Posterior cingulate gyrus (tissue), 11 donors: ENCODE measurements at regions not wholly inside any gene's neighbourhood (a gene's known extent, or its start where the extent isn't known, plus 50 kb on each side); places are given as distances from the start of the nearest gene placed in this dataset.

Experiments used
- DNase-seq, 10 donors: peaks; one replicate each; pipeline versions ENCODE4 v3.0.0 to v3.0.0-alpha.2; 2020 to 2021; ENCODE audit warnings: mixed read lengths in 3 of 10
- intact Hi-C: fragments of 100-400 bp; cut with DNase I; formaldehyde crosslinking; loops from one replicate; pipeline ENCODE4 v1.15.1; 2023

DNA sequence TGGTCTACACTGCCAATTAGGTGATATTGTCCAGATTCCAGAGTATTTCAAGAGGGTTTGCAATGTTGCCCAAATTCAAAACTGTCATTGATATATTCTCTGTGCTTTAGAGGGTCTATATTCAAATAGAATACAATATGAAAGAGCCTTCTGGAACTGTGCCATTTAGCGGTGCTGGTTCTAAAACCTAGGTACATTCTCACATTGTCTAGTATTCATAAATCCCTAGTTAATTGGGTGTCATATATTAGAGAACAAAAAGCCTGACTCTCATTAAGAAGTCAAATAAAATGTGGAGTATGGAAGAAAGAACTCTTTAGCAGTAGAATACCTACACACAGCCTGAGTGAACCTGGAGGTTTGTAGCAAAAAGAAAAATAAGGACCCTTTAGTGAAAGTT, 447.9 kb downstream of the CNTN6 start:
- DNase-seq, result no peak
- intact Hi-C loops, result no loop called here

DNA sequence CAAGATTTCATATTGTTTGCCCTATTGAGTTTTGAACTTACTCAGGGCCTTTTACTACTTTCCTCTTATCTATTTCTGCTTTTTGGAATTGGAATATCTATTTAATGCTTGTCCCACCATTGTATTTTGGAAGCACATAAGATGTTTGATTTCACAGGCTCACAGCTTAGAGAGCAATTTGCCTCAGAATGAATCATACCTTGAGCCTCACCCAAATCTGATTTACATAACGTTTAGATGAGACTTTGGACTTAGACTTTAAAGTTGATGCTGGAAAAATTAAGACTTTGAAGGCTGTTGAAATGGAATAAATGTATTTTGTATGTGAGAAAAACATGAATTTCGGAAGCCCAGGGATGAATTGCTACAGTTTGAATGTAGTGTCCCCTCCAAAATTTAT, 458.9 kb downstream of the CNTN6 start:
- intact Hi-C loops, result no loop called here

GRCh38 chr3:1552831-1553230, 460.0 kb downstream of the CNTN6 start:
- intact Hi-C loops, result no loop called here

More for the DNA sequence above, 458.9 kb downstream of the CNTN6 start:
- DNase-seq, result no peak

GRCh38 chr3:1561427-1561826, 468.6 kb downstream of the CNTN6 start:
- intact Hi-C loops, result no loop called here

More at GRCh38 chr3:1552831-1553230, 460.0 kb downstream of the CNTN6 start:
- no peak for DNase-seq

GRCh38 chr3:1571736-1572135, 478.9 kb downstream of the CNTN6 start:
- DNase-seq, result no peak
- intact Hi-C loops, result no loop called here

More at GRCh38 chr3:1561427-1561826, 468.6 kb downstream of the CNTN6 start:
- peak in 4 of 10 donors; percentile 16 to 71 (median 40) for DNase-seq

DNA sequence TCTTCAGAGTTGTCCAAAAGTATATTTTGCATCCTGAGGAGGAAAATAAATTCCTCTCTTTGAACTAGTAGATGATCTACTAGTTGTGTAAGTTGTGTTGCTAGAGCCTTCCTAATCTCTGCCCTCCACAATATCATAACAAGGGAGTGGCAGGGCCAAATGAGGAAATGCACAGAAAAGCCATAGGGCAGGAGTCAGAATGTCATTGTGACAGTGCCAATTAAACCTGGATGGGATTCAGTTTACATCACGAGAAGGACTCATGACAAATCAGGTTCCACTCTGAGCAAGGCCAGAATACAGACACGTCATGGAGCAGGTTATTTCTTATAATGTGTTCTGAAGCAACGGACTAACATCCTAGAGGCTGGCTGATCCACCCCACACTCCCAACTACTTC, 483.2 kb downstream of the CNTN6 start:
- intact Hi-C loops, result no loop called here
- DNase-seq, result no peak

DNA sequence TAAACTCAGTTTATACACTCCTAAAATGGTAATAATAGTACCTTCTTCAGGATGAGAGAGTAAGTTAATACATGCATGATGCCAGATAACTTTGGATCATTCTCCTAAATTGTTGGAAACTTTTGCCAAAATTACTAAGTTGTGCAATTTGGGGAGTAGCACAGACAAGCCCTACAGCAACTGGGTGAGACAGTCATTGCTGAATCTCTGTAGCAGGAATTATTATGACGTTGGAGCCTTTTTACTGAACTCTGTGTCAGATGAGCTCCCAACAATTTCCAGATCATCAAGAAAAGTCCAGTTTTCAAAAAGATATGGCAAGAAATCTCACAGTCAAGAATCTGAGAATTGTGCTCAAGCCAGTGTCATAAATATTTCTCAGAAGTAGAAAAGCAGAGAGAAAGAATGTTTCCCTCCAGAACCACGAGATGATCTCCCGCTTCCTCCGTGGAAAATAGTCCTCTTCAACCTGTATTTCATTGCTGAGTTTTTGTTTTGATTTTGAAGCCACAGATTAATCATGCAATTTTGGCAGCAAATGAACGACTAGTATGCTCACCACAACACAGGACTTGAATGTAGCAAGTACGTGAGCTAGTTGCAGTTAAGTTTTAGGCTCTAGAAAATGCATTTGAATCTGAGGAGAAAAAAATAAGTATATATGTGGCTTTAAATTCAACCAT, 485.4 kb downstream of the CNTN6 start:
- intact Hi-C loops, result no loop called here
- DNase-seq, result no peak

DNA sequence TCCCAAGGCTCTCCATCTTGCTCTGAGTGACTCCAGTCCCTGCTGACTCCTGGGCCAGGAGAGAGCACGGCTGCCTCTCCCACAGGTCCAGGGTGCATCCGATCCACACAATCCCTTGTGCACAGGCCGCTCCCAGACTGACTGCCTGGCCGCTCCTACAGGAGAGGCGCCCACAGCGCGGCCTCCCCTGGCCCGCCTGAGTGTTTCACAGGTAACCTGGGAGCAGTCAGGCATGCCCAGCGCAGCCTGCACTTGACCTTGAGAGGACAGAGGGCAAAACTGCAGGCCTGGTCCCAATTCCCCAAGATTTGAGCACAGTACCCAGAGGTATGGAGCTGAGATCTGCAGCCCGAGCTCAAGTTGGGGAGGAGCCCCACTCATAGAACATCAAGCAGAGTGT, 490.2 kb downstream of the CNTN6 start:
- peak in 1 of 10 donors; percentile 39 for DNase-seq
- intact Hi-C loops, result no loop called here

DNA sequence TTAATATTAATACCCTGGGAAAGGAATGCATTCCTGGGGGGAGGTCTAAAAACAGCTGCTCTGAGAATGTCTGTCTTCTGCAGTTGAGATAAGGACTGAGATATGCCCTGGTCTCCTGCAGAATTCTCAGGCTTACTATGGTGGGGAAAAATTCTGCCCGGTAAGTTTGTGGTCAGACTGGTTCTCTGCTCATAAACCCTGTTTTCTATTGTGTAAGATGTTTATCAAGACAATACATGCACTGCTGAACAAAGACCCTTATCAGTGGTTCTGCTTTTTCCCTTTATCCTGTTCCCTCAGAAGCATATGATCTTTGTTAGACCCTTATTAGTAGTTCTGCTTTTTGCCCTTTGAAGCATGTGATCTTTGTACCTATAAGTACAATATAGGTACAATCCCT, 494.6 kb downstream of the CNTN6 start:
- DNase-seq, result no peak

GRCh38 chr3:1591327-1592028, 498.7 kb downstream of the CNTN6 start:
- DNase-seq, result no peak
- intact Hi-C loops, result no loop called here

More for the DNA sequence above, 494.6 kb downstream of the CNTN6 start:
- intact Hi-C loops, result no loop called here

- intact Hi-C loops, result no loop called here
- no peak for DNase-seq
These were observed 502.1 kb downstream of the CNTN6 start for GRCh38 chr3:1594940-1595339.

- intact Hi-C loops, result no loop called here
- peak in 6 of 10 donors; percentile 6 to 86 (median 42) for DNase-seq
These were observed 498.5 kb upstream of the CNTN4 start for GRCh38 chr3:1600206-1600605.

- intact Hi-C loops, result no loop called here
- DNase-seq, result peak in 3 of 10 donors; percentile 51 to 75 (median 60)
These were observed 497.8 kb upstream of the CNTN4 start for GRCh38 chr3:1600700-1601418.

DNA sequence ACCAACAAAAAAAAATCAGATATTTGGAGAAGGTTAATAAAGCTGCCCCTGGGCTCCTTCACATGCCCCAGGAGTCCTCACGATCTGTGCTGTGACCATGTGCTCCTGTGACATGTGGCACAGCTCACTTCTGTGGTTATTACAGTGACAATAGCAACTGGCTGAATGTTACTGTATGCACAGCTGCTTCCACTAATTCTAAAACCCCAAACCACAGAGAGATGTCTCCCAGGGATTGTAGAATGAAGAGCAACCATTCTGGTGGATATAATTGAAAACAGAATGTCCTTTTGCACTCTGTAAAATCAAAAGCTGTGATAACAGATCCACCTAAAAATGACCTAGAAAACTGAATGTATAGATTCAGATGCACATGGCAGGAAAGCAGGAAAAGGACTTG, 489.2 kb upstream of the CNTN4 start:
- DNase-seq, result no peak

GRCh38 chr3:1611824-1612223, 486.8 kb upstream of the CNTN4 start:
- DNase-seq, result no peak
- intact Hi-C loops, result no loop called here

More for the DNA sequence above, 489.2 kb upstream of the CNTN4 start:
- intact Hi-C loops, result no loop called here

DNA sequence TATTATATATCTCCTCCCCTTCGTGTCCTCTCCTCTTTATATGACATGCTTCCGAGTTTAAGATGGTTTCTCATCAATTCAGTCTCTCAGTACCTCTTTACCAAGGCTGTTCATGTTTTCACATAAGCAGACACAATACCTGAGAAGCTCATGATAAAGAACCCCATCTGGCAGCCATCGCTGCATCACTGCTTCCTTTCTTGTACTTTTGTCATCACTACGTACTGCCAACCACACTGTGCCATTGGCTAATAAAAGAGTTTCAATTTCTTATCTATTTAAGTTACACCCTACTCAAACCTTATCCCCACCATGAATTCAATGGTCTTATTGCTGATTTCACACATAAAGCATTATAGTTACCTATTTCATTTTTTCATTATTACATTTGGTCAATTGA, 484.7 kb upstream of the CNTN4 start:
- intact Hi-C loops, result no loop called here
- no peak for DNase-seq

DNA sequence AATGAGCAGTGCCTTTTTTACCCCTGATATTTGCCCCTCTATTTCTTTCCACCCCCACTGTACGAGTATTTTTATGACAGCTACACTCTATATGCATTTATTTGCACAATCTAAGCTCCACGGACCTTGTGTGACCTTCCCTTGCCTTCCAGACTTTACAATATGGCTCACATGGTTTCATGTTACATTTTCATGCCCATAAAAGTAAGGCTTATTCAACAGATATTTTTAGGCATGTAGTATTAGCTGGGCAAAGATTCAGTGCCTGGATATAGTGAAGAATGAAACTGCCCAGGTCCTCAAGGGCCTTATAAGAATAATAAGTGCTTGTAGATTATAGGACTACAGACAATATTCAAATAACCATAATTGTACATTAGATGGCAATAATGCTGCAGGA, 481.9 kb upstream of the CNTN4 start:
- no peak for DNase-seq
- intact Hi-C loops, result no loop called here

DNA sequence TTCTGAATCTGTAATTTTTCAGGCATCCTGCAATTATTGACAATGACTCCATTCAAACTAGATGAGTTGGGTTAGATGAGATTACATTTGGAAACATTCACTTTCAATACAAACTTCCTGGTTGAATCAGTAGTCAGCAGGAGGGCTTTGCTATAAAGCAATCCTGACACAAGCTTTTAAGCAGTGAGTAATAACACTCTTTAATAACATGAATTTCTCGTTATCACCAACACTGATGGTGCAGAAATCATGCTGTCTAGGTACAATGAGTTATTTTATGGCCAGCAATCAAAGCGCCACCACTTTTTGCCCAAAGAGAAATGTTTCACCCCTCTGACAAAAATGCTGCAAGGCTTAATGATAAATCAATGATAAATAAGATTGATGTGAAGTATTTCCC, 474.8 kb upstream of the CNTN4 start:
- intact Hi-C loops, result no loop called here
- DNase-seq, result no peak

DNA sequence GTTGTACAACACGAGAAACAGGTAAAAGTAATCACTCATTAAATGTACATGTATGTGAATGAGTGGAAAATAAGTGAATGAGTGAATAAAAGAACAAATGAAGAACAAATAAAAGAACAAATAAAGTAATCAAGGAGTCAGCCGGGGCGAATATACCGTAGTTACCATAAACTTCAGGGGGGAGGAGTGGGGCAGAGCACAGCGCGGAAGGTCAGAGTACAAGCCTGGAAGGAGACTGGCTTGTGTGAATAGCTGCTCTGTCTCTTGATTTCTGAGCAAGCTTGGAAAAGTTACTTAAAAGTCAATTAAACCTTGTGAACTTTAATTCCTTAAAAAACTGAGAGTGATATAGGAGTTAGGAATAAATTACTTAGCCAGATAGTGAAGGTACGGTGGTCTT, 466.5 kb upstream of the CNTN4 start:
- intact Hi-C loops, result no loop called here
- no peak for DNase-seq

DNA sequence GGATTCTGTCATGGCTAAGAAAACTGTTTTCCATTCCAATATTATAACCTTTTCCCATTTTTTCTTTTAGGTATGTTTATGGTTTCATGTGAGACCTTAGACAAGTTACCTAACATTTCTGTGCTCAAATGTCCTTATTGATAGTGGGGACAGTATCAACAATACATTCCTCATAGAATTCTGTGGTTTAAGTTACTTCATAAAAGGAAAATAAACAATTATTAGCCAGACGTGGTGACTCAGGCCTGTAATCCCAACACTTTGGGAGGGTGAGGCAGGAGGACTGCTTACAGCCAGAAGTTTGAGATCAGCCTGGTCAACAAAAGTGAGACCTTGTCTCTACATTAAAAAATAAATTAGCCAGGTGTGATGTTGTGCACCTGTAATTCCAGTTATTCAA, 436.8 kb upstream of the CNTN4 start:
- DNase-seq, result no peak
- intact Hi-C loops, result no loop called here

GRCh38 chr3:1664266-1664665, 434.4 kb upstream of the CNTN4 start:
- no peak for DNase-seq
- intact Hi-C loops, result no loop called here
